Stomach smooth muscle (tissue), 2 donors: ENCODE measurements at regions not wholly inside any gene's neighbourhood (a gene's known extent, or its start where the extent isn't known, plus 50 kb on each side); places are given as distances from the start of the nearest gene placed in this dataset.

Experiments
- H3K27ac ChIP-seq: one replicate; pipeline ENCODE4 v1.7.0; 2013; ENCODE audit warnings: mild to moderate bottlenecking, low read length, inconsistent platforms
- H3K27me3 ChIP-seq, 2 donors: one replicate each; pipeline ENCODE4 v1.7.0; 2013; ENCODE audit warnings: low read length in 2 of 2; ENCODE audit not compliant: insufficient read depth in 2 of 2, control insufficient read depth in 1 of 2
- H3K36me3 ChIP-seq, 2 donors: one replicate each; pipeline ENCODE4 v1.7.0; 2013; ENCODE audit warnings: low read length in 2 of 2; ENCODE audit not compliant: control insufficient read depth in 2 of 2, insufficient read depth in 2 of 2
- H3K4me1 ChIP-seq: one replicate; pipeline ENCODE4 v1.7.0; 2013; ENCODE audit warnings: low read length; ENCODE audit not compliant: control insufficient read depth, insufficient read depth
- H3K4me3 ChIP-seq, 2 donors: one replicate each; pipeline ENCODE4 v1.7.0; 2013; ENCODE audit warnings: low read length in 2 of 2
- H3K9ac ChIP-seq, 2 donors: one replicate each; pipeline ENCODE4 v1.7.0; 2013; ENCODE audit warnings: low read length in 2 of 2, mild to moderate bottlenecking in 1 of 2
- H3K9me3 ChIP-seq, 2 donors: one replicate each; pipeline ENCODE4 v1.7.0; 2013; ENCODE audit warnings: low read length in 2 of 2; ENCODE audit not compliant: control insufficient read depth in 2 of 2
- donor health status: healthy.
- donor health status: Pancreatic carcinoma.

GRCh38 chr3:76941376-76941775 is 98.5 kb upstream of the ROBO2 start:
- no peak overlapping the region for H3K4me3 ChIP-seq
- no peaks in the 10 kb centered on the region for H3K36me3 ChIP-seq
- H3K9ac ChIP-seq, result no peak overlapping the region
- H3K27ac ChIP-seq, result no peak overlapping the region
- no peaks in the 10 kb centered on the region for H3K27me3 ChIP-seq
- no peaks in the 10 kb centered on the region for H3K9me3 ChIP-seq
- H3K4me1 ChIP-seq, result no peaks in the 10 kb centered on the region

- no peak overlapping the region for H3K9ac ChIP-seq
- H3K27me3 ChIP-seq, result no peaks in the 10 kb centered on the region
- no peak overlapping the region for H3K4me3 ChIP-seq
- no peak overlapping the region for H3K27ac ChIP-seq
- H3K4me1 ChIP-seq, result no peaks in the 10 kb centered on the region
- H3K36me3 ChIP-seq, result no peaks in the 10 kb centered on the region
- H3K9me3 ChIP-seq, result no peaks in the 10 kb centered on the region
Measured at GRCh38 chr3:76942101-76942500, 97.8 kb upstream of the ROBO2 start.

GRCh38 chr3:76943058-76943457 is 96.8 kb upstream of the ROBO2 start:
- H3K9ac ChIP-seq, result no peak overlapping the region
- H3K9me3 ChIP-seq, result no peaks in the 10 kb centered on the region
- no peak overlapping the region for H3K27ac ChIP-seq
- H3K4me1 ChIP-seq, result no peaks in the 10 kb centered on the region
- H3K4me3 ChIP-seq, result no peak overlapping the region
- H3K27me3 ChIP-seq, result no peaks in the 10 kb centered on the region
- no peaks in the 10 kb centered on the region for H3K36me3 ChIP-seq

GRCh38 chr3:76943671-76944070 is 96.2 kb upstream of the ROBO2 start:
- no peak overlapping the region for H3K9ac ChIP-seq
- H3K27me3 ChIP-seq, result no peaks in the 10 kb centered on the region
- no peak overlapping the region for H3K27ac ChIP-seq
- no peaks in the 10 kb centered on the region for H3K4me1 ChIP-seq
- no peaks in the 10 kb centered on the region for H3K36me3 ChIP-seq
- no peak overlapping the region for H3K4me3 ChIP-seq
- H3K9me3 ChIP-seq, result no peaks in the 10 kb centered on the region

GRCh38 chr3:76949033-76949432 is 90.9 kb upstream of the ROBO2 start:
- Histone ChIP-seq H3K27me3 (no peaks in the 10 kb centered on the region), H3K4me3 (no peak overlapping the region), H3K9ac (no peak overlapping the region), H3K9me3 (no peaks in the 10 kb centered on the region), H3K36me3 (no peaks in the 10 kb centered on the region), H3K27ac (no peak overlapping the region), H3K4me1 (no peaks in the 10 kb centered on the region)

GRCh38 chr3:76949462-76949861 is 90.4 kb upstream of the ROBO2 start:
- Histone ChIP-seq H3K9ac (no peak overlapping the region), H3K36me3 (no peaks in the 10 kb centered on the region), H3K27ac (no peak overlapping the region), H3K27me3 (no peaks in the 10 kb centered on the region), H3K4me3 (no peak overlapping the region), H3K9me3 (no peaks in the 10 kb centered on the region), H3K4me1 (no peaks in the 10 kb centered on the region)

- Histone ChIP-seq H3K9me3 (no peaks in the 10 kb centered on the region), H3K27me3 (no peaks in the 10 kb centered on the region), H3K9ac (no peak overlapping the region), H3K4me3 (no peak overlapping the region), H3K36me3 (no peaks in the 10 kb centered on the region), H3K4me1 (no peaks in the 10 kb centered on the region), H3K27ac (no peak overlapping the region)
Measured at GRCh38 chr3:76950590-76950989, 89.3 kb upstream of the ROBO2 start.

- H3K9ac ChIP-seq, result no peak overlapping the region
- H3K4me3 ChIP-seq, result no peak overlapping the region
- no peaks in the 10 kb centered on the region for H3K4me1 ChIP-seq
- H3K36me3 ChIP-seq, result no peaks in the 10 kb centered on the region
- H3K9me3 ChIP-seq, result no peaks in the 10 kb centered on the region
- H3K27me3 ChIP-seq, result no peaks in the 10 kb centered on the region
- H3K27ac ChIP-seq, result no peak overlapping the region
Measured at GRCh38 chr3:76954412-76954811, 85.5 kb upstream of the ROBO2 start.

- Histone ChIP-seq H3K4me3 (no peak overlapping the region), H3K4me1 (no peaks in the 10 kb centered on the region), H3K27ac (no peak overlapping the region), H3K9ac (no peak overlapping the region), H3K27me3 (no peaks in the 10 kb centered on the region), H3K36me3 (no peaks in the 10 kb centered on the region), H3K9me3 (no peaks in the 10 kb centered on the region)
Measured at GRCh38 chr3:76958274-76958673, 81.6 kb upstream of the ROBO2 start.

GRCh38 chr3:76958861-76959260 is 81.0 kb upstream of the ROBO2 start:
- Histone ChIP-seq H3K27ac (no peak overlapping the region), H3K4me1 (no peaks in the 10 kb centered on the region), H3K9me3 (no peaks in the 10 kb centered on the region), H3K4me3 (no peak overlapping the region), H3K27me3 (no peaks in the 10 kb centered on the region), H3K9ac (no peak overlapping the region), H3K36me3 (no peaks in the 10 kb centered on the region)

GRCh38 chr3:76961284-76961683 is 78.6 kb upstream of the ROBO2 start:
- H3K4me1 ChIP-seq, result no peaks in the 10 kb centered on the region
- H3K27me3 ChIP-seq, result no peaks in the 10 kb centered on the region
- H3K36me3 ChIP-seq, result no peaks in the 10 kb centered on the region
- no peaks in the 10 kb centered on the region for H3K9me3 ChIP-seq
- H3K27ac ChIP-seq, result no peak overlapping the region
- H3K4me3 ChIP-seq, result no peak overlapping the region
- no peak overlapping the region for H3K9ac ChIP-seq
